Hepatocyte (in vitro differentiated cells): ENCODE measurements at regions not wholly inside any gene's neighbourhood (a gene's known extent, or its start where the extent isn't known, plus 50 kb on each side); places are given as distances from the start of the nearest gene placed in this dataset.

Source experiments
- CTCF ChIP-seq: fragments of 200-600 bp; sonication (generic); IDR thresholded peaks from 2 replicates; pipeline ENCODE4 v1.5.1; 2016; ENCODE audit warnings: antibody characterized with exemption, mild to moderate bottlenecking; ENCODE audit not compliant: poor library complexity
- EZH2 ChIP-seq: fragments of 200-600 bp; sonication (generic); IDR thresholded peaks from 2 replicates; pipeline ENCODE4 v1.6.1; 2016; ENCODE audit warnings: antibody characterized with exemption, mild to moderate bottlenecking, borderline replicate concordance
- EZH2phosphoT487 ChIP-seq: fragments of 200-600 bp; sonication (generic); IDR thresholded peaks from one replicate; pipeline ENCODE4 v1.6.1; 2018; ENCODE audit warnings: antibody characterized with exemption, mild to moderate bottlenecking, low read depth, moderate library complexity; ENCODE audit not compliant: unreplicated experiment, severe bottlenecking

GRCh38 chr3:68666429-68667136 is 265.8 kb downstream of the TAFA4 start:
- TF ChIP-seq CTCF (no peak), EZH2 (no peak), EZH2phosphoT487 (no peak)
